ENCODE measurements at regions not wholly inside any gene's neighbourhood (a gene's known extent, or its start where the extent isn't known, plus 50 kb on each side); places are given as distances from the start of the nearest gene placed in this dataset.

DNA sequence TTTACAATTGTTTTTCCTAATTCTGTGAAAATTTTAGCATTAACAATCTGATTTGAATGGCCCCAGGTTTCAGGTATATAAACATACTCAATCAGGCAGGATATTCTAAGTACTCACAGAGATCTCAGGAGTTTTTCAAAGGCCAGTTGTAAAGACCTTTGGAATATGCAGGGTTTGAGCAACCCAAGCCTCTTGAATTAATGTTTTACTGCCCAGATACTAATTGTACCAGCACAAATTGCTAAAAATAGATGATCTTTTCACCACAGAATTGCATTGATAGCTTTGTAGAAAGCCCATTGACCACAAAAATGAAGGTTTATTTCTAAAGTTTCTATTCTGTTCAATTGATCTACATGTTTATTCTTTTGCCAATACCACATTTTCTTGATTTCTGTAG, 186.5 kb downstream of the OSTF1 start:
- no peak for TF ChIP-seq EZH2 (IDR thresholded peaks at IDR 0.05; ENCODE audit: borderline replicate concordance, low read length)
- TF ChIP-seq, protein P1, sequence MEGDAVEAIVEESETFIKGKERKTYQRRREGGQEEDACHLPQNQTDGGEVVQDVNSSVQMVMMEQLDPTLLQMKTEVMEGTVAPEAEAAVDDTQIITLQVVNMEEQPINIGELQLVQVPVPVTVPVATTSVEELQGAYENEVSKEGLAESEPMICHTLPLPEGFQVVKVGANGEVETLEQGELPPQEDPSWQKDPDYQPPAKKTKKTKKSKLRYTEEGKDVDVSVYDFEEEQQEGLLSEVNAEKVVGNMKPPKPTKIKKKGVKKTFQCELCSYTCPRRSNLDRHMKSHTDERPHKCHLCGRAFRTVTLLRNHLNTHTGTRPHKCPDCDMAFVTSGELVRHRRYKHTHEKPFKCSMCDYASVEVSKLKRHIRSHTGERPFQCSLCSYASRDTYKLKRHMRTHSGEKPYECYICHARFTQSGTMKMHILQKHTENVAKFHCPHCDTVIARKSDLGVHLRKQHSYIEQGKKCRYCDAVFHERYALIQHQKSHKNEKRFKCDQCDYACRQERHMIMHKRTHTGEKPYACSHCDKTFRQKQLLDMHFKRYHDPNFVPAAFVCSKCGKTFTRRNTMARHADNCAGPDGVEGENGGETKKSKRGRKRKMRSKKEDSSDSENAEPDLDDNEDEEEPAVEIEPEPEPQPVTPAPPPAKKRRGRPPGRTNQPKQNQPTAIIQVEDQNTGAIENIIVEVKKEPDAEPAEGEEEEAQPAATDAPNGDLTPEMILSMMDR (conservative IDR thresholded peaks at IDR 0.05 in 1 of 2, IDR thresholded peaks at IDR 0.05 in 1 of 2; ENCODE audit: extremely low read depth in 1 of 2, insufficient read depth in 1 of 2, low read depth in 1 of 2, low read length in 2 of 2): no peak
